K562 (cell line): ENCODE measurements at regions not wholly inside any gene's neighbourhood (a gene's known extent, or its start where the extent isn't known, plus 50 kb on each side); places are given as distances from the start of the nearest gene placed in this dataset.

Experiments
- ATAC-seq: fragments of 200-7000 bp; cut with Tn5 transposase; 3 replicates; pipeline ENCODE4 v1.9.1; 2020; ENCODE audit warnings: moderate library complexity
- BruUV-seq: library from RNA; stranded (reverse); fragments of 400-500 nt; replicated peaks from 2 replicates; lab custom pipeline; 2021; lab: Mats Ljungman, UMichigan
- CTCF ChIA-PET: fragments of 300-600 bp; formaldehyde crosslinking; extraction: SDS; loops from one replicate; lab custom pipeline; 2021; ENCODE audit warnings: low intra/inter-chr PET ratio; lab: Yijun Ruan, JAX
- POLR2A ChIA-PET: fragments of 300-600, 350-650 bp; sonication (Branson Sonifier 250); formaldehyde crosslinking; extraction: SDS; loops from one replicate; lab custom pipeline; 2021; ENCODE audit warnings: antibody characterized with exemption, inconsistent platforms; lab: Yijun Ruan, JAX
- DNase-seq, 4 experiments: peaks; one replicate each; pipeline versions ENCODE4 v3.0.0 to v3.0.0-alpha.2; 2011 to 2018; ENCODE audit warnings: low spot score in 3 of 4, mixed read lengths in 3 of 4; ENCODE audit errors: extremely low read depth in 1 of 4
- FAIRE-seq: peaks from 2 replicates; lab custom pipeline; 2011; peaks lifted over from hg19 to GRCh38; lab: Jason Lieb, UNC
- H2AFZ ChIP-seq: 2 replicates; pipeline ENCODE4 v1.6.0; 2011; ENCODE audit warnings: low read depth, low read length, control low read depth, inconsistent platforms
- H3K27ac ChIP-seq: fragments of 200-600 bp; 3 replicates; pipeline ENCODE4 v1.8.0; 2011; ENCODE audit warnings: low read depth, mild to moderate bottlenecking, control low read depth, inconsistent platforms, low read length, moderate library complexity, mixed read lengths; ENCODE audit errors: extremely low read depth
- H3K27me3 ChIP-seq, 2 experiments: fragments of 300-600 bp in 1 of 2; 2 replicates in 1 of 2; 3 replicates in 1 of 2; pipeline versions ENCODE4 v1.6.0 to v1.8.0; 2011; ENCODE audit warnings: inconsistent platforms in 2 of 2, low read length in 2 of 2, mild to moderate bottlenecking in 1 of 2, mixed read lengths in 1 of 2, moderate library complexity in 1 of 2; ENCODE audit not compliant: control insufficient read depth in 2 of 2, insufficient read depth in 2 of 2
- H3K36me3 ChIP-seq: fragments of 300-600 bp; 3 replicates; pipeline ENCODE4 v1.8.0; 2011; ENCODE audit warnings: mild to moderate bottlenecking, low read length, inconsistent platforms; ENCODE audit not compliant: control insufficient read depth, insufficient read depth
- H3K4me1 ChIP-seq, 2 experiments: fragments of 200-600 bp in 1 of 2; replicated peaks in 1 of 2; 2 replicates in 1 of 2; 3 replicates in 1 of 2; pipeline versions ENCODE4 v1.5.1 to v1.8.0; 2011; ENCODE audit warnings: inconsistent platforms in 2 of 2, low read length in 2 of 2, mild to moderate bottlenecking in 1 of 2, mixed read lengths in 1 of 2, moderate library complexity in 1 of 2; ENCODE audit not compliant: control insufficient read depth in 2 of 2, insufficient read depth in 2 of 2
- H3K4me2 ChIP-seq: 2 replicates; pipeline ENCODE4 v1.6.1; 2011; ENCODE audit warnings: low read length, control low read depth, inconsistent platforms, mixed read lengths; ENCODE audit not compliant: insufficient read depth
- H3K4me3 ChIP-seq: fragments of 200-600 bp; sonication (generic), shearing (Covaris generic); 2 replicates; pipeline ENCODE4 v1.5.1; 2016; ENCODE audit warnings: control low read depth, inconsistent platforms
- H3K79me2 ChIP-seq: fragments of 200-600 bp; 3 replicates; pipeline ENCODE4 v1.8.0; 2011; ENCODE audit warnings: low read length, inconsistent platforms; ENCODE audit not compliant: control insufficient read depth, insufficient read depth
- H3K9ac ChIP-seq, 2 experiments: 2 replicates each; pipeline versions ENCODE4 v1.6.0 to v1.6.1; 2011; ENCODE audit warnings: low read depth in 2 of 2, low read length in 2 of 2, control low read depth in 1 of 2, inconsistent platforms in 1 of 2, mild to moderate bottlenecking in 1 of 2, mixed read lengths in 1 of 2; ENCODE audit not compliant: insufficient read depth in 1 of 2
- H3K9me1 ChIP-seq: one replicate; pipeline ENCODE4 v1.6.0; 2011; ENCODE audit warnings: inconsistent platforms, mild to moderate bottlenecking, low read length, moderate library complexity; ENCODE audit not compliant: control insufficient read depth, insufficient read depth
- H3K9me3 ChIP-seq: replicated peaks from 2 replicates; pipeline ENCODE4 v1.5.1; 2011; ENCODE audit warnings: low read depth, low read length, inconsistent platforms; ENCODE audit not compliant: control insufficient read depth, insufficient read depth
- H4K20me1 ChIP-seq: replicated peaks from 2 replicates; pipeline ENCODE4 v1.6.1; 2011; ENCODE audit warnings: low read length, inconsistent platforms, mixed read lengths; ENCODE audit not compliant: control insufficient read depth, insufficient read depth
- ATF4 ChIP-seq: fragments of 450-650 bp; formaldehyde crosslinking; IDR thresholded peaks from 2 replicates; pipeline ENCODE4 v1.4.0; 2022; ENCODE audit warnings: mild to moderate bottlenecking, moderate library complexity
- CTCFL ChIP-seq: IDR thresholded peaks from 2 replicates; pipeline ENCODE4 v1.6.1; 2011; ENCODE audit warnings: borderline replicate concordance, low read depth, mild to moderate bottlenecking, moderate library complexity, low read length; ENCODE audit not compliant: insufficient read depth, poor library complexity, severe bottlenecking
- DACH1 ChIP-seq: fragments of 450-650 bp; IDR thresholded peaks from 2 replicates; pipeline ENCODE4 v1.6.1; 2018; ENCODE audit not compliant: partially characterized antibody
- DPF2 ChIP-seq: fragments of 450-650 bp; IDR thresholded peaks from 2 replicates; pipeline ENCODE4 v1.6.1; 2016
- HDAC1 ChIP-seq, 2 experiments: fragments of 450-650 bp; IDR thresholded peaks; 2 replicates each; pipeline ENCODE4 v1.6.1; 2016 to 2017; ENCODE audit warnings: inconsistent platforms in 1 of 2, mild to moderate bottlenecking in 1 of 2, moderate library complexity in 1 of 2
- HMG20B ChIP-seq: fragments of 250-450 bp; sonication (Bioruptor Pico); IDR thresholded peaks from 2 replicates; pipeline ENCODE4 v1.5.0; 2021; ENCODE audit warnings: mild to moderate bottlenecking
- HNRNPUL1 ChIP-seq: fragments of 200-400 bp; formaldehyde crosslinking; IDR thresholded peaks from 2 replicates; pipeline ENCODE4 v1.6.1; 2017; ENCODE audit warnings: low read length
- SRSF1 ChIP-seq: fragments of 200-400 bp; formaldehyde crosslinking; IDR thresholded peaks from 2 replicates; pipeline ENCODE4 v1.6.1; 2017; ENCODE audit warnings: mild to moderate bottlenecking, low read depth, low read length, moderate library complexity
- TRIM24 ChIP-seq, 2 experiments: fragments of 450-650 bp; IDR thresholded peaks; 2 replicates each; pipeline ENCODE4 v1.6.1; 2016
- ZBTB26 ChIP-seq: fragments of 450-650 bp; formaldehyde crosslinking; IDR thresholded peaks from 2 replicates; pipeline ENCODE4 v1.4.0; 2022; ENCODE audit warnings: missing genetic modification characterization
- ZNF395 ChIP-seq: fragments of 200-800 bp; sonication (Bioruptor generic); IDR thresholded peaks from 2 replicates; pipeline ENCODE4 v1.6.1; 2017; ENCODE audit warnings: missing genetic modification characterization, missing compliant biosample characterization
- WGBS: fragments of 100-300 bp; shearing (Covaris generic); methylation state at CpG from one replicate; pipeline ENCODE4 v1.1.6; 2016; ENCODE audit warnings: low coverage, mixed read lengths; ENCODE audit not compliant: insufficient coverage; ENCODE audit errors: missing lambda C conversion rate; 5-methylcytosine and 5-hydroxymethylcytosine counted together
- in situ Hi-C: fragments of 300-500 bp; cut with MboI; formaldehyde crosslinking; loops from 4 replicates; pipeline ENCODE4 v1.15.0; 2018; ENCODE audit warnings: inconsistent platforms, mixed read lengths
- intact Hi-C: fragments of 100-400 bp; cut with micrococcal nuclease; formaldehyde crosslinking; loops from 2 replicates; pipeline ENCODE4 v1.14.2; 2022

- Histone ChIP-seq H3K9ac (no peak overlapping the region), H3K4me3 (no peak overlapping the region), H3K36me3 (no peaks in the 10 kb centered on the region), H3K4me2 (no peak overlapping the region), H3K27me3 (no peaks in the 10 kb centered on the region), H4K20me1 (no peaks in the 10 kb centered on the region), H3K9me1 (no peaks in the 10 kb centered on the region), H3K27ac (no peak overlapping the region), H3K79me2 (no peaks in the 10 kb centered on the region), H3K4me1 (no peaks in the 10 kb centered on the region), H3K9me3 (no peaks in the 10 kb centered on the region), H2AFZ (no peak overlapping the region)
- ChIA-PET POLR2A (no interaction called here), CTCF (no interaction called here)
- 0% methylated on average over 4 of the region's 4 CpGs for WGBS
- intact Hi-C loops: loop anchor here (10.0 kb wide), 1 partner anchor 243 kb away; no protein-coding TSS in a partner anchor
- no peak for DNase-seq
- in situ Hi-C loops: no loop called here
- BruUV-seq: no TSS peak
- no peak for FAIRE-seq
- TF ChIP-seq HNRNPUL1: no peak
- TF ChIP-seq, all 486 proteins: peak for 0
- ATAC-seq: no peak
Observed at GRCh38 chr5:40441733-40442132, 238.0 kb upstream of the PTGER4 start.

- Histone ChIP-seq H3K9ac (no peak overlapping the region), H3K4me3 (no peak overlapping the region), H3K27ac (no peak overlapping the region), H3K9me1 (no peaks in the 10 kb centered on the region), H4K20me1 (no peaks in the 10 kb centered on the region), H3K9me3 (no peaks in the 10 kb centered on the region), H3K27me3 (no peaks in the 10 kb centered on the region), H3K79me2 (no peaks in the 10 kb centered on the region), H2AFZ (no peak overlapping the region), H3K4me2 (no peak overlapping the region), H3K4me1 (no peaks in the 10 kb centered on the region), H3K36me3 (no peaks in the 10 kb centered on the region)
- in situ Hi-C loops (no loop called here), intact Hi-C loops (loop anchor here (10.0 kb wide), 1 partner anchor 244 kb away; no protein-coding TSS in a partner anchor)
- POLR2A ChIA-PET: no interaction called here
- FAIRE-seq (no peak), DNase-seq (no peak), ATAC-seq (no peak)
- CTCF ChIA-PET: no interaction called here
- 0% methylated on average over 1 of the region's 1 CpG for WGBS
- BruUV-seq: no TSS peak
- no peak for TF ChIP-seq ZNF395 (CRISPR knock-in tag)
- TF ChIP-seq SRSF1: no peak
- TF ChIP-seq ZBTB26 (CRISPR knock-in tag): no peak
- no peak for TF ChIP-seq DPF2
- no peak for TF ChIP-seq CTCFL
- no peak for TF ChIP-seq HMG20B (CRISPR knock-in tag)
- no peak for TF ChIP-seq HDAC1 (IDR thresholded peaks at IDR 0.05)
- TF ChIP-seq ATF4 (CRISPR knock-in tag): no peak
- TF ChIP-seq TRIM24 (IDR thresholded peaks at IDR 0.05): no peak
- no peak for TF ChIP-seq DACH1
Observed at GRCh38 chr5:40440746-40441145, 239.0 kb upstream of the PTGER4 start.
